ENCODE measurements at regions not wholly inside any gene's neighbourhood (a gene's known extent, or its start where the extent isn't known, plus 50 kb on each side); places are given as distances from the start of the nearest gene placed in this dataset.

GRCh38 chr9:28832168-28832770, 1259.0 kb upstream of the C9orf72 start:
- no peak for TF ChIP-seq CTCF (IDR thresholded peaks at IDR 0.05; ENCODE audit: extremely low read depth in 1 of 2, insufficient read depth in 1 of 2, low read depth in 1 of 2, low read length in 2 of 2)
- TF ChIP-seq EZH2 (IDR thresholded peaks at IDR 0.05; ENCODE audit: borderline replicate concordance, low read depth, low read length, severe bottlenecking), result no peak
